GM12864 (cell line): ENCODE measurements at regions not wholly inside any gene's neighbourhood (a gene's known extent, or its start where the extent isn't known, plus 50 kb on each side); places are given as distances from the start of the nearest gene placed in this dataset.

Experiments
- DNase-seq: peaks from one replicate; pipeline ENCODE4 v3.0.0-alpha.2; 2011; ENCODE audit warnings: low read depth
- H3K4me3 ChIP-seq: 2 replicates; pipeline ENCODE4 v1.5.1; 2011; ENCODE audit warnings: mild to moderate bottlenecking, low read depth, low read length, control low read depth
- CTCF ChIP-seq: IDR thresholded peaks from 2 replicates; pipeline ENCODE4 v1.5.1; 2011; ENCODE audit warnings: low read depth, mild to moderate bottlenecking, moderate library complexity, low read length, control low read depth, inconsistent platforms; ENCODE audit errors: missing control alignments

GRCh38 chr12:46560089-46560488 is 187.5 kb upstream of the SLC38A2 start:
- no peak for DNase-seq

GRCh38 chr12:46559311-46559710 is 186.7 kb upstream of the SLC38A2 start:
- H3K4me3 ChIP-seq = no peak overlapping the region
- DNase-seq = no peak
- no peak for TF ChIP-seq CTCF

More at GRCh38 chr12:46560089-46560488, 187.5 kb upstream of the SLC38A2 start:
- TF ChIP-seq CTCF = no peak
- no peak overlapping the region for H3K4me3 ChIP-seq

- no peak overlapping the region for H3K4me3 ChIP-seq
- TF ChIP-seq CTCF = no peak
- no peak for DNase-seq
Observed at GRCh38 chr12:46558677-46559076, 186.1 kb upstream of the SLC38A2 start.

- no peak for DNase-seq
- TF ChIP-seq CTCF = no peak
- no peak overlapping the region for H3K4me3 ChIP-seq
Observed at GRCh38 chr12:46557539-46558373, 185.2 kb upstream of the SLC38A2 start.

DNA sequence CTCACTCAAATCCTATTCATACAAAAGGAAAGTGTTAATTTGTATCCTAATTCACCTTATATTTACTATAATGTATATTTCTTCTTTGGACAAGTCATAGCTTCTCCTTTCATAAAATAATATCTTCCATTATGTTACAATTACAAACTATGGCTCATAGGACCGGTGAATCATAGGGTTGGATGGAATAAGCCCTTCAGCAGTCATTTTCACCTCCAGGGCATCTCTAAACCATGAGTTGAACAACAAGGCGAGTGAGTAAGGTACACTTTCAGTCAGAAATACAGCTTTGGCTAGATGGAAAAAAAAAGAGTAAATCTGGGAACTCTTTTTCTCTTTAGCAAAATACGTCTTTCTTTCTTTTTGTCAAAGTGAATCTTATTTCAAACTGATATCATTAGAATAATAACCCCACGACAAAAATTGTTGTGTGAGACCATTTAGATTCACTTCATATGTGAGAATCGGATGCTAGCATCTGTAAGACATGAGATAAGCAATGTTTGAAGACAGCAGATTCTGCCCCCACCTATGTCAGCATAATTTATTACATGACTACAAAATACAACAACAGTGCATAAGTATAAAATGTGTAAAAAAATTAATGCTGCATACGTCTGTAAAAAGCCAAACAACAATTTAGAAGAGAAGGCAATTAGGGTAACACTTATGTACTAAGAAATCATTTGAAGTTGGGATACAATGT is 184.4 kb upstream of the SLC38A2 start:
- TF ChIP-seq CTCF = no peak
- DNase-seq = no peak
- H3K4me3 ChIP-seq = no peak overlapping the region

DNA sequence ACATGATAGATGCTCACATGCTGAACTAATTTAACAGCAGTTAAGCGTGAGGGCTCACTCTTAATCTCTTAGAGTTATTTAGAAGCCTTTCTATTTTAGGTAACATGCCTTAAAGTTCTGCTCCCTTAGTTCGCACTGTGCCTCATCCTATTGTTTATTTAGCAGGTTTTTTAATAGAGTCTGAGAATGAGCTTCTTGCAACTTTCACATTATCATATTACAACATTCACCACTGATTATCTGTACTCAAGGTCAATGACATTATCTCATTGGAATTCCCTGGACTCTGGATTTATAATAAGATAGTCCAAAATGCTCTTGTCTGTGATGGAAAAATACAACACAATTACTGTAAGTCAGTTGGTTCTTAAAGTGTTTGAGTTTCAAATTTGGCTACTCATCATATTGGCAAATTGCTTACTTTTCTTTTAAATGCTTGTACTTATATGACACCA is 183.6 kb upstream of the SLC38A2 start:
- H3K4me3 ChIP-seq = no peak overlapping the region
- no peak for DNase-seq
- TF ChIP-seq CTCF = no peak

GRCh38 chr12:46555406-46555852 is 182.9 kb upstream of the SLC38A2 start:
- TF ChIP-seq CTCF = no peak
- H3K4me3 ChIP-seq = no peak overlapping the region
- no peak for DNase-seq
